Body of pancreas (tissue), 4 donors: ENCODE measurements at regions not wholly inside any gene's neighbourhood (a gene's known extent, or its start where the extent isn't known, plus 50 kb on each side); places are given as distances from the start of the nearest gene placed in this dataset.
"Not testable (repeated sequence)": the region's sequence is repeated elsewhere in the genome, so short reads cannot be mapped to it uniquely, and the experiment has no call there.

Experiments used
- ATAC-seq: fragments of 150-250 bp; one replicate; pipeline ENCODE4 v1.9.1; 2016
- DNase-seq, 4 donors: peaks; one replicate each; pipeline ENCODE4 v3.0.0-alpha.2; 2019
- H3K27ac ChIP-seq, 4 donors: fragments of 200-600 bp; sonication (generic); 1 replicate in 3 of 4; 2 replicates in 1 of 4; pipeline versions ENCODE4 v1.5.1 to v1.6.1; 2016 to 2019; ENCODE audit warnings: mild to moderate bottlenecking in 1 of 4, mixed read lengths in 1 of 4, moderate library complexity in 1 of 4
- H3K27me3 ChIP-seq, 2 donors: fragments of 200-600 bp; sonication (generic); one replicate each; pipeline ENCODE4 v1.6.0; 2016; ENCODE audit warnings: mild to moderate bottlenecking in 1 of 2
- H3K36me3 ChIP-seq, 2 donors: fragments of 200-600 bp; sonication (generic); replicated peaks in 1 of 2; 2 replicates each; pipeline ENCODE4 v1.5.1; 2016; ENCODE audit warnings: low read depth in 2 of 2; ENCODE audit not compliant: insufficient read depth in 1 of 2
- H3K4me1 ChIP-seq: fragments of 200-600 bp; sonication (generic); one replicate; pipeline ENCODE4 v1.6.0; 2016
- H3K4me3 ChIP-seq, 2 donors: fragments of 200-600 bp; sonication (generic); 1 replicate in 1 of 2; 2 replicates in 1 of 2; pipeline ENCODE4 v1.5.1; 2016 to 2019
- H3K9me3 ChIP-seq, 3 donors: fragments of 200-600 bp; sonication (generic); 1 replicate in 2 of 3; 2 replicates in 1 of 3; pipeline ENCODE4 v1.5.1; 2016
- POLR2A ChIP-seq, 3 donors: fragments of 450-650 bp; IDR thresholded peaks; one replicate each; pipeline ENCODE4 v1.6.1; 2016; ENCODE audit warnings: antibody characterized with exemption in 3 of 3, mild to moderate bottlenecking in 2 of 3
- WGBS, 2 donors: methylation state at CpG; one replicate each; pipeline ENCODE4 v1.1.5; 2017; 5-methylcytosine and 5-hydroxymethylcytosine counted together
- intact Hi-C: fragments of 100-400 bp; cut with DNase I; formaldehyde crosslinking; loops from one replicate; pipeline ENCODE4 v1.15.1; 2023
- TF ChIP-seq, protein P1 (sequence below), 7 experiments: fragments of 450-650 bp in 4 of 7; fragments of 200-600 bp in 3 of 7; sonication (generic) in 3 of 7; IDR thresholded peaks; one replicate each; pipeline ENCODE4 v1.5.1; 2016 to 2019; ENCODE audit warnings: antibody characterized with exemption in 7 of 7

DNA sequence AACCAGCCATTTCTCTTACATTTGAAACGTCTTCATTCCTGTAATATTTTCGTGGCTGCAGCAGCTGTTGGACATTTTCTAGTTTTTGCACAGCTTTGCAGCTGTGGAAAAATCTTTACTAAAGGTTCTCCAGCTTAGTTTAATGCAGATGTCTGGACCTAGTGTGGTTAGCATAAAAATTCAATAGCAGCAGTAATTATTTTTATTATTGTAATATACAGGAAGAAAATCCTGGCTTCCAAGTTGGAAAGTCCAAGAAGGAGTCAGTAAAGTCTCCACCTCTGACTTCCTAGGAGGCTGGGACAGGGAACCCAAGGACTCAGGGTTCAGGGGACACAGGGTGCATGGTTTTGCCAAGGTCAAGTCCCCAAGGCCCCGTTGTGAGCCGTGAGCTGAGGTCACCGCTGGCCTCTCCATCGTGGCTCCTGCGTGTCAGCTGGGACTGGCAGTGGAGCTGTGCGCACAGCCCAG is 230.6 kb downstream of the FNDC1 start:
- no peak for TF ChIP-seq POLR2A (IDR thresholded peaks at IDR 0.05)
- TF ChIP-seq, protein P1, sequence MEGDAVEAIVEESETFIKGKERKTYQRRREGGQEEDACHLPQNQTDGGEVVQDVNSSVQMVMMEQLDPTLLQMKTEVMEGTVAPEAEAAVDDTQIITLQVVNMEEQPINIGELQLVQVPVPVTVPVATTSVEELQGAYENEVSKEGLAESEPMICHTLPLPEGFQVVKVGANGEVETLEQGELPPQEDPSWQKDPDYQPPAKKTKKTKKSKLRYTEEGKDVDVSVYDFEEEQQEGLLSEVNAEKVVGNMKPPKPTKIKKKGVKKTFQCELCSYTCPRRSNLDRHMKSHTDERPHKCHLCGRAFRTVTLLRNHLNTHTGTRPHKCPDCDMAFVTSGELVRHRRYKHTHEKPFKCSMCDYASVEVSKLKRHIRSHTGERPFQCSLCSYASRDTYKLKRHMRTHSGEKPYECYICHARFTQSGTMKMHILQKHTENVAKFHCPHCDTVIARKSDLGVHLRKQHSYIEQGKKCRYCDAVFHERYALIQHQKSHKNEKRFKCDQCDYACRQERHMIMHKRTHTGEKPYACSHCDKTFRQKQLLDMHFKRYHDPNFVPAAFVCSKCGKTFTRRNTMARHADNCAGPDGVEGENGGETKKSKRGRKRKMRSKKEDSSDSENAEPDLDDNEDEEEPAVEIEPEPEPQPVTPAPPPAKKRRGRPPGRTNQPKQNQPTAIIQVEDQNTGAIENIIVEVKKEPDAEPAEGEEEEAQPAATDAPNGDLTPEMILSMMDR (IDR thresholded peaks at IDR 0.05) = no peak
- Histone ChIP-seq H3K36me3 (no peaks in the 10 kb centered on the region), H3K4me3 (no peak overlapping the region), H3K4me1 (no peaks in the 10 kb centered on the region), H3K27me3 (no peaks in the 10 kb centered on the region), H3K27ac (no peak overlapping the region), H3K9me3 (no peaks in the 10 kb centered on the region)
- DNase-seq (no peak), ATAC-seq (no peak)
- intact Hi-C loops = no loop called here
- 42 to 54% methylated on average over 8 of the region's 8 CpGs for WGBS, 2 donors

DNA sequence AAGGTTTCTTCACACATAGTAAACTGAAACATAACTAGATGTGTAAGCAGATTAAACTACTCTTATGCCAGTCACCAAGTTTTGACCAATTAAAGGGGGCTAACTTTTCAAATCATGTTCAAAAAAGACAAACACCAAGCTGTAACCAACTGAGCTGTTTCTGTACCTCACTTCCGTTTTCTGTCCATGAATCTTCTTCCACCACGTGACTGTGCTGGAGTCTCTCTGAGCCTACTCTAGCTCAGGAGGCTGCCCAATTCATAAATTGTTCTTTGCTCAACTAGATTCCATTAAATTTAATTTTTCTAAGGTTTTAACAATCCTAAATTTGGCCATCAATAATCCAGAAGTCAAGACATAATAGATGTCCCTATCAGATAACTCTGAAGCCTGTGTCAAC is 229.4 kb downstream of the FNDC1 start:
- H3K27me3 ChIP-seq = no peaks in the 10 kb centered on the region
- 69 to 74% methylated on average over 2 of the region's 2 CpGs for WGBS, 2 donors
- H3K27ac ChIP-seq = no peak overlapping the region
- TF ChIP-seq POLR2A (IDR thresholded peaks at IDR 0.05) = no peak
- TF ChIP-seq, protein P1 (IDR thresholded peaks at IDR 0.05) = no peak
- no peak for ATAC-seq
- no peaks in the 10 kb centered on the region for H3K4me1 ChIP-seq
- H3K9me3 ChIP-seq = no peaks in the 10 kb centered on the region
- intact Hi-C loops = no loop called here
- no peak overlapping the region for H3K4me3 ChIP-seq
- no peaks in the 10 kb centered on the region for H3K36me3 ChIP-seq
- no peak for DNase-seq

GRCh38 chr6:159397753-159398152 is 228.6 kb downstream of the FNDC1 start:
- no peaks in the 10 kb centered on the region for H3K4me1 ChIP-seq
- H3K4me3 ChIP-seq = no peak overlapping the region
- no peaks in the 10 kb centered on the region for H3K27me3 ChIP-seq
- ATAC-seq (no peak), DNase-seq (no peak)
- TF ChIP-seq, protein P1 (IDR thresholded peaks at IDR 0.05) = no peak
- TF ChIP-seq POLR2A (IDR thresholded peaks at IDR 0.05) = no peak
- H3K36me3 ChIP-seq = no peaks in the 10 kb centered on the region
- no peaks in the 10 kb centered on the region for H3K9me3 ChIP-seq
- intact Hi-C loops = no loop called here
- H3K27ac ChIP-seq = no peak overlapping the region

DNA sequence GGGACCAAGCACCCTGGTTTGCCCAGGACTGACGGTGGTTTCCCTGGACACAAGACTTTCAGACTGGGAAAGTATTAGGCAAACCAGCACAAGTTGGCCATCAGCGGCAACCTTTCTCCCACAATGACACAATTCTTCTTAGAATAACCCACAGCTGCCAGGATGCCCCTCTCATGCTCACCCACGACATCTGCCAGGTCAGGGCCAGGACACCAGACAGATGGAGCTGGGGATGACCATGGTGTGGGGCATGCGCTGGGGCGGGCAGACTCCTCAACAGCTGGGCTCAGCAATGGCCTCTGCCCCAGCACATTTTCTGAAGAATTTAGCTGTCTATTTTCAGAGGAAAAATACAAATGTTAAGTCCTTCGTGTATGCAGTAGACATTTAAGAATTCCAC is 226.4 kb downstream of the FNDC1 start:
- Histone ChIP-seq H3K4me3 (no peak overlapping the region), H3K4me1 (no peaks in the 10 kb centered on the region), H3K9me3 (no peaks in the 10 kb centered on the region), H3K27ac (no peak overlapping the region), H3K27me3 (no peaks in the 10 kb centered on the region), H3K36me3 (no peaks in the 10 kb centered on the region)
- 67 to 69% methylated on average over 5 to 6 of the region's 6 CpGs for WGBS, 2 donors
- intact Hi-C loops = no loop called here
- DNase-seq = no peak
- no peak for TF ChIP-seq POLR2A (IDR thresholded peaks at IDR 0.05)
- TF ChIP-seq, protein P1 (IDR thresholded peaks at IDR 0.05) = no peak
- ATAC-seq = no peak

GRCh38 chr6:159392695-159393094 is 223.5 kb downstream of the FNDC1 start:
- DNase-seq, H3K27ac ChIP-seq, intact Hi-C loops, H3K36me3 ChIP-seq, H3K4me3 ChIP-seq, ATAC-seq, H3K4me1 ChIP-seq, H3K9me3 ChIP-seq, H3K27me3 ChIP-seq: not testable (repeated sequence)
- 64 to 66% methylated on average over 3 of the region's 3 CpGs for WGBS, 2 donors
